ENCODE measurements at regions not wholly inside any gene's neighbourhood (a gene's known extent, or its start where the extent isn't known, plus 50 kb on each side); places are given as distances from the start of the nearest gene placed in this dataset.

DNA sequence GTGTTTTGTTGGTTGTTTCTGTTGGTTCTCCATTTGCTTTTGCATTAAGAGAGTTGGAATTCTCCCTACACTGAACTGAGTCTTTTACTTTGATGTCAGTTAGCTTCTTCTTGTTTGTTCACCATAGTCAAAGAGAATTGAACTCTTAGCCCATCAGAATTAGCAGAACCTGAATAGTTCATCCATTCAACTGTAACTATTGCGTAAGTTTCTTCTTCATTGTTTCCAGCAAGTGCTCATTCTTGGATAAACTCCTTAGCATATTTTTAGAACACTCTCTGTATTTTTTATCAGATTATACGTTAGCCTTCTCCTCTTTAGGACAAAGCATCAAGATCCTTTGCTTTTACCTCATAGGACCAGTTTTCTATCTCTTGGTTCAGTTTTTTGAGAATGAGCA lies 128.4 kb upstream of the RAB11FIP2 start:
- no peak for DNase-seq (ENCODE audit: low read depth)

GRCh38 chr10:118173296-118173695 lies 126.6 kb upstream of the RAB11FIP2 start:
- no peak for DNase-seq (ENCODE audit: low read depth)

DNA sequence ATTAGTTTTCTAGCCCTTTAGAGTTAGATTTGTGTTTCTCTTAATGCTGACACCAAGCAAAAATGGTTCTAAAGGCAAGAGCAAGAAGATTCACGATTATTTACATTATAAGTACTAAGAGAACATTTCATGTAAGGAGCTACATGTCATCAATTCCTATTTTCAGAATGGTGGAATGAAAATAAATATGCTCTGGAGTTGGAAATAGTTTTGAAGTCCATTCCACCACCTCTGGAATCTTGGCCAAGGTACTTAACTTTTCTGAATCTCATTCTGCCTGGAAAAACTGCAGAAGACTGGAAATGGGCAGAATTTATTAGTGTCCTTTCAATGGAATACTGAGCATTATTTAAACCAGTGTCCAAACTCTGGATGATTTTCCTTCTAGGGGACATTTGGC lies 125.1 kb upstream of the RAB11FIP2 start:
- no peak for DNase-seq (ENCODE audit: low read depth)

GRCh38 chr10:118167056-118167700 lies 120.4 kb upstream of the RAB11FIP2 start:
- no peak for DNase-seq (ENCODE audit: low read depth)

DNA sequence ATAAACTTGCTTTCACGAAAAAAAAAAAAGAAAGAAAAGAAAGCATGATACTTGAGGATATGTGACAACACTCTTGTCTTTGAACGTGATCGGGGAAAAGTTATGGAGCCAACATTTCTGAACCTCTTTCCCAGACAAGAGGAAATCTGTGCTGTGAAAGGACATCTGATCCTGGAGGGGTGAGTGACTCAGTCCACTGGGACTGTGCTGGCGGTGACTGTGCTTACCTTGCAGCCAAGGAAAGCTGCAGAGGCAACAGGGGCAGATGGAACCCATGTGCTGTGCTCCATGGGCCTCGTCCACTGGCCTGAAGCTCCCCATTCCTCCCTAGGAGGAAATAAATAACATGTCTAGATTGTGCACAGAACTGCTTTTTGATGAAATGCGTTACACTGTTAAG lies 116.5 kb upstream of the RAB11FIP2 start:
- no peak for DNase-seq (ENCODE audit: low read depth)

- DNase-seq (ENCODE audit: low read depth) = no peak
Observed at GRCh38 chr10:118161461-118162246, 114.9 kb upstream of the RAB11FIP2 start.

DNA sequence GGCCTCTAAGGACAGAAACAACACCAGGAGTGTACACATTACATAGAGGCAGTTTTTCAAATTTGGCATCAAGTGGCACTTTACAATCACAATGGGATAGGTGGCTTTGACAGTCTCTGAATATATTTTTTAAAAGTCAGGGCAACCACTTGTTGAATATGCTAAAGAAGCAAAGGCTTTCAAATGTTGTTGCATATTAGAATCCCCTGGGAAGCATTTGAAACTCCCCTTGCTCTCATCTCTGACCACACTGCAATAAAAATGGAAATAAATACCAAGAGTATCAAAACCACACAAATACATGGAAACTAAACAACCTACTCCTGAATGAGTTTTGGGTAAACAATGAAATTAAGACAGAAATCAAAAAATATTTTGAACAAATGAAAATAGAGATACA lies 106.5 kb upstream of the RAB11FIP2 start:
- no peak for DNase-seq (ENCODE audit: low read depth)

GRCh38 chr10:118151461-118151860 lies 104.7 kb upstream of the RAB11FIP2 start:
- no peak for DNase-seq (ENCODE audit: low read depth)

- no peak for DNase-seq (ENCODE audit: low read depth)
Observed at GRCh38 chr10:118148247-118148646, 101.5 kb upstream of the RAB11FIP2 start.

GRCh38 chr10:118145256-118145655 lies 98.5 kb upstream of the RAB11FIP2 start:
- no peak for DNase-seq (ENCODE audit: low read depth)

DNA sequence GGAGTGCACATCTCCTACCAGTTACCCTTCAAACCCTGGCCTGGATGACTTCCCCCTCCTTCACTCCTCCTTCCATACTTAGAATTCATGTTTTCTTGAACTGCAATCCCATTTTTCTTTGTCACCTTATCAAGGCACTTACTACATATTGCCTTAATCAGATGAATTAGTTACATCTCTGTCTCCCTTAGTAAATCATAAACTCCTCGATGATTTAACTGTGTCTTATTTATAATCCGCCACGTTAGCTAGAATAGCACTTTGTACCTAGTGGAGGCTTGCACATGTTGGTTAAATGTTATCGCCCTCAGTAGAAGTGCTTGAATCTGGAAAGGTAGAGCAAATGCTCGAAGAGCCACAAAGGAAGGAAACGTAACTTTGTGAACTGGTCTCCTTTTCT lies 94.7 kb upstream of the RAB11FIP2 start:
- DNase-seq (ENCODE audit: low read depth) = no peak

DNA sequence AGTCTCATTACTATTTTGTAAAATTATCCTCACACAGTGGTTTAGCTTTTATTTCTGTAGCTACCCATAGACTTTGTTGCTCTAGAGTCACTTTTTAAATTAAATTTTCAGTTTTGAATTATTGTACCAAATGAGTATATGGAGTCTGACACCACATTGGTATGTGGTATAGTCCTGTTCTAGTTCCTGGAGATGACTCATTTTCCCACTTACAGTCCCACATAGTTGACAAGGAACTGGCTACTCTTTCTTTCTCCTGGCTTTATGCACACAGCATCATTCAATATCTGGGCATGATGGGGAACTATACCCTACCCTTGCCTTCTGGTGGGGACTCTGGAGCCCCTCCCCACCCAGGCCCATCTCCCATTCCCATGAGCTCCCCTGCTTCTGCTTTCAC lies 92.6 kb upstream of the RAB11FIP2 start:
- no peak for DNase-seq (ENCODE audit: low read depth)

- no peak for DNase-seq (ENCODE audit: low read depth)
Observed at GRCh38 chr10:118128675-118129074, 81.9 kb upstream of the RAB11FIP2 start.

GRCh38 chr10:118118716-118119115 lies 72.0 kb upstream of the RAB11FIP2 start:
- no peak for DNase-seq (ENCODE audit: low read depth)

- no peak for DNase-seq (ENCODE audit: low read depth)
Observed at GRCh38 chr10:118116715-118117449, 70.1 kb upstream of the RAB11FIP2 start.

GRCh38 chr10:118116362-118116714 lies 69.6 kb upstream of the RAB11FIP2 start:
- no peak for DNase-seq (ENCODE audit: low read depth)

DNA sequence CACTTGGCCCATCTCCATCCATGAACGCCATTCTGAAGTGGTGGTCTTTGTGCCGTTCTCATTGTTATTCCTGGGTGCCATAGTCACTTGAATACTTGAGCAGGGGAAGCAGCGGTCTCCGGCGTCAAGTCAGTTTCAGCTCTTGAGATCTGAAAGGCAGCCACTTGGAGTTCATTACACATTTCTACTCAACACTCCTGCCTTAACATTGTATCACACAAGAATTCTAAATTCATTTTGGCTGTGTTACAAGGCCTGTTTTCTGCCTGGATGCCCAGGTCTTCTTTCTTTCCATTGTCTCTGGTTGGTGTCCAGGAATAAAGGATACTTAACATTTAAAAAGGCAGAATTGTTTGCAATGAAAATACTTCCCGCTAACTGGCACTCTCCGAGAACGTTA lies 69.0 kb upstream of the RAB11FIP2 start:
- no peak for DNase-seq (ENCODE audit: low read depth)

GRCh38 chr10:118114992-118115391 lies 68.3 kb upstream of the RAB11FIP2 start:
- no peak for DNase-seq (ENCODE audit: low read depth)

- no peak for DNase-seq (ENCODE audit: low read depth)
Observed at GRCh38 chr10:118112543-118113125, 65.9 kb upstream of the RAB11FIP2 start.

- DNase-seq (ENCODE audit: low read depth) = no peak
Observed at GRCh38 chr10:118110750-118111149, 64.0 kb upstream of the RAB11FIP2 start.

DNA sequence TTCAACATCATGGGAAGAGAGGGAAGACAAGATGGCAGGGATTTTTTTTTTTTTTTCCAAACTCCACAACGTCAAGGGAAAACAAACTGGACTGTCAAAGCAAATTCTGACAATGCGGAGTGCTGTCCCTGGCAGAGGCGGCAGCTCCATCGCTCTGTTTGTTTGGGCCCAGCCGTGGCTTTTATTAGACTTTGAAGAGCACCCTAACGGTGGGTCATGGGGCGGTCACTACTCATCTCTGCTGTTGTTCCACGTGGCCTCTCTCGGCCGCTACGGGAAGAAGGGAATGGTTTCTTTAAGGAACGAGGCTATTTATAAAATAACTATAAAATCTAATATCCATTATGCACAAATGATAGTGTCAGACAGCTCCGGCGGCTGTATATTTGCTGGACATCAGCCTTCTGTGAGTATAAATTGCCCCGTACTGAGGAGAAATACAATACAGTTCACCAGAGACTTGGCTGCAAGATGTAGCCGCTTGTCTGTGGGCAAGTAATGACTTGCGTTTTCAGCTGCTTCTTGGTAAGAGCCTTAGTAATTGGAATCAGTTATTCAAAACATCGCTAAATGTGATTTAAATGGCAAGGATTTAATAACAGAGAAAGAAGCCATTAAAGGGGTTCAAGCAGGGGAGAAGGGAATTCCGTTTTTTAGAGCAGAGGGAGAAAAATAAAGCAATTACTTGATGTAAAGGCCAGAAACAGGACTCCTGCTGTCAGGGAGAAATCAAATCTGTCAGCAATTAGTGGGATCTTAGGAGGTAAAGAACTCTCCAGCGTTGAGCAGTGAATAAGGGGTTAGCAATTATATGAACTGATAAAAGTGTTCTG lies 61.7 kb upstream of the RAB11FIP2 start:
- no peak for DNase-seq (ENCODE audit: low read depth)

DNA sequence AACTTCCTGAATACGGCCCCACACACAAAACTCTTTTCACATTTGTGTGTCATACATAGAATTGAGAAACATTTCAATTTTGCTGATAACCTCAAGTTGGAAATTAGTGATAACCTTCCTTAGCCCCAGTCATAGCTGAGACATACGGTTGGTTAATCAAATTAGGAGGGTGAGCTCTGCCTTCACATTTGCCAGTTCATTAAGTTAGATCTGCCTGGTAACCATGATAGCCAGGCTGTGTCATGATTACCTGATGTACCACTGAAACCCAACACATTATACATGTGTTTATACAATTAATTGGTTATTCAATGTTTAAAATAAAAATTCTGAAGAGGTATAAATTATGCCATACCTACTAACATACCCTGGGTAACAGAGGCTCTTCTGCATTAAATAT lies 60.8 kb upstream of the RAB11FIP2 start:
- DNase-seq (ENCODE audit: low read depth) = no peak

Measured in HS-27A (cell line).